ENCODE measurements at regions not wholly inside any gene's neighbourhood (a gene's known extent, or its start where the extent isn't known, plus 50 kb on each side); places are given as distances from the start of the nearest gene placed in this dataset.
"Not testable (repeated sequence)": the region's sequence is repeated elsewhere in the genome, so short reads cannot be mapped to it uniquely, and the experiment has no call there.

DNA sequence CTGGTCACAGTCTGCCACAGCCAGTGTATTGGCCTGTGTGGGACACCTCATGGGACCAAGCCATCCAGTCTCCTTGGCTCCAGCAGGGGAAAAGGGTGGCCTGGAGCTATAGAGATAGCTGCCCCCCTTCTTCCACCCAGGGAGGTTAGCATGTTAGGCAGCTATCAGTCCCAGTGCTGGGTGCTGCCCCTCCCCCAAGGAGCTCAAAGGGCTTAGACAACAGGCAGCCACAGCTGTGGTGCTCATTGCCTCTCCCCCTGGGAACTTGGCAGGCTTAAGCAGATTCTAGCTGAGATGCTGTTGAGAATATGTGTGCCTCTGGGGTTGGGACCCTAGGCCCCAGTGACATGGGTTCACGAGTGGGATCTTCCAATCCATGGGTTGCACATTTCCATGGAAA, 226.0 kb upstream of the PTGER4 start:
- intact Hi-C loops (cut with DNase I): no loop called here
- DNase-seq (no peak), ATAC-seq (ENCODE audit: poor library complexity) (no peak)

DNA sequence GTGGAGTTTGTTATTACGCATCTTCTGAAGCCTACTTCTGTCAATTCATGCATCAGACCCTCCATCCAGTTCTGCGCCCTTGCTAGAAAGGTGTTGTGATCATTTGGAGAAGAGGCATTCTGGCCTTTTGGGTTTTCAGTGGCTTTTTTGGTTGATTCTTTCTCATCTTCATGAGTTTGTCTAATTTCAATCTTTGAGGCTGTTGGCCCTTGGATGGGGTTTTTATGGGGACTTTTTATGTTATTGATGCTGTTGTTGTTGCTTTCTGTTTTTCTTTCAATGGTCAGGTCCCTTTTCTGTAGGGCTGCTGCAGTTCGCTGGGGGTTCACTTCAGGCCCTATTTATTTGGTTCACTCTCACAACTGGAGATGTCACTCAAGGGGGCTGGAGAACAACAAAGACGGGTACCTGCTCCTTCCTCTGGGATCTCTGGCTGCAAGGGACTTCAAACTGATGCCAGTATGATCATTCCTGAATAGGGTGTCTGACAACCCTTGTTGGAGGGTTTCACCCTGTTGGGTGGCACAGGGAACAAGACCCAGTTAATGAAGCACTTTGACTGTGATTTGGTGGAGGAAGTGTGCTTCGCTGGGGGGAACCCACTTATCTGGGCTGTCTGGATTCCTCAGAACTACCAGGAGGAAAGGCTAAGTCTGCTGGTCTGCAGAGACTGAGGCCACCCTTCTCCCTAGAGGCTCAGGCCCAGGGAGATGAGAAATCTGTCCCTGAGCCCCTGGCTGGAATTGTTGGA, 226.7 kb upstream of the PTGER4 start:
- DNase-seq (no peak), ATAC-seq (ENCODE audit: poor library complexity) (no peak)
- intact Hi-C loops (cut with DNase I): no loop called here

DNA sequence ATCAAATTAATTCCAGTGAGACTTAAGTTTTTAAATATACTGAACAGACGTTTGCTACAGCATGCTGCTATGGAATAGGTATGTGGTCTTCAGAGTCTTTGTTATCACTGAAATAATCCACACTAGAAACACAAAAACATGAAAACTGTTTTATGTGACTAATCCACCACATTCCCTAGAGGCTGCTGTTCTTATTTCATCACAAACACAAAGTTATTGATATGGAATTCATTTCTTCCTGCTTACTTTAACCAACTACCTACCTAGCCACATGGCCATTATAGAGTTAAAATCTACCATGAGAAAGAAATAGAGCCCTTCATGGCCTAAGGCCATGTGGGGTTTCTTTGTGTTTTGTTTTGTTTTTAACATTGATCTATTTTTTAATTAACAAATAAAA, 232.3 kb upstream of the PTGER4 start:
- intact Hi-C loops (cut with DNase I): no loop called here
- DNase-seq (no peak), ATAC-seq (ENCODE audit: poor library complexity) (no peak)

DNA sequence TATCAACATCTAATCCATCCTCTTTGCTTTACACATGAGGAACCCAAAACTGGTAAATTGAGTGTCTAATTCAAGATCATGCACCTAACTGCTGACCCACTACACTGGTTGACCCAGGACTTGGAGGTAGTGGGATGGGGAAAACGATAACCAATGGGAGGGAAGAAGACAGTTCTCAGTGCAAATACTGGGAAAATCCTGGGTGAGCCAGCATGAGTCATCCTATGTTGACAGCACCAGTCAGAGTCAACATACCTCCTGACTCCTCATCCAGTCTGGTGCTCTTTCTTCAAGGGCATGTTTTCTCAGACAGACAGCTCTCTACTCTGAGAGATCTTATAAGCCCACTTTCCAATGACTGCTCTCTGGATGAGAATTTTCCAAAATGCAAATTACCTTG, 232.8 kb upstream of the PTGER4 start:
- ATAC-seq (ENCODE audit: poor library complexity): no peak
- no peak for DNase-seq
- intact Hi-C loops (cut with DNase I): no loop called here

DNA sequence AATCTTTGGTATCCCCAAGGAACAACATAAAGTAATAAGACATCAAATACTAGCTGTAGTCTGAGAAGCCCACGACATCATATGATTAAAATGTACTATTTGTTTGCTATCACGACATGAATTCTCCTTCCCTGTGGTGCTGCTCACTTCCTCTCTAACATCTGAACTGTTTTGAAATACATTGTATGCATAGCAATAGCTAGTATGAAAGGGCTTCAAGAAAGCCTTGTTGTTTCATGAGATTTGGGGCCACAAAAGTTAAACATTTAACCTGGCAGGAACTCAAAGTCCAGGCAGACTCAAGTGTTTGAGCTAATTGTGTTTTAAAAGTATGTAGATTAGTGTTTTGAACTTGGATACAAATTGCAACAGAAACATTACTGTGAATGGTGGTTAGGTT, 237.4 kb upstream of the PTGER4 start:
- no peak for DNase-seq
- ATAC-seq (ENCODE audit: poor library complexity): no peak
- intact Hi-C loops (cut with DNase I): no loop called here

DNA sequence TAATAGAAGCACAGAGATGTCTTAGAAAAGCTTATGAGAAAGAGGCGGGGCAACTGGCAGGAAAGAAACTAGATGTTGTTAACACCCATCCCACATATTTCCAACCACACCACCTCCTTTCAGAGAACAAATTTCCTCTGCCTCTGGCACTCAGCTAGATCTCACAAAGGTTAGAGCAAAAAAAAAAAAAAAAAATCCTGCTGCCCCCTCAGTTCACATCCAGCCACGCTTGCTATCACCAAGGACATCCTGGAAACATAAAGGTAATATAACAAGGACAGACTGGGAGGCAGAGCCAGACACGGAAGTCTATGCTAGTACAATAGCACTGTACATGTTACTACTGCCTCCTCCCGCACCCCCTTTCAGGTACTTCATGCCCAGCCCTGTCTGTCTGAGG, 238.0 kb upstream of the PTGER4 start:
- no peak for ATAC-seq (ENCODE audit: poor library complexity)
- DNase-seq: no peak
- intact Hi-C loops (cut with DNase I): no loop called here

DNA sequence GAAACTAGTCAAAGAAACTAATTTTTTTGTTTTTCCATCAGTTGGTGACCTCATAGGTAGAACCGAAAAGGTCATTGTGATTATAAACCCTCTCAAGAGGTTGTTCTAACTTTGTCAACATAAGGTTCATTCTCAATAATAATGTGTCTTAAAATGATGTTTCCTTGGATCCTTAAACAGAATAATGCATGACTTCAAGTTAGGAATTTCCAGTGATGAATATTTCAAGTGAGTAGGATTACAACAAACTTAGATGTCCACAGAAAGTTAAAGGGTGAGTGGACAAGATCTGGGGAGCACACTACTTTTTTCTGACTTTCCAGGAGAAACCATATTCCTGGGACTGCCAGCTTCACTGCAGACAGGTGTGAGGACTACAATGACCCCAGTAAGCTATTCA, 239.0 kb upstream of the PTGER4 start:
- intact Hi-C loops (cut with DNase I): no loop called here
- DNase-seq: no peak
- ATAC-seq (ENCODE audit: poor library complexity): no peak

DNA sequence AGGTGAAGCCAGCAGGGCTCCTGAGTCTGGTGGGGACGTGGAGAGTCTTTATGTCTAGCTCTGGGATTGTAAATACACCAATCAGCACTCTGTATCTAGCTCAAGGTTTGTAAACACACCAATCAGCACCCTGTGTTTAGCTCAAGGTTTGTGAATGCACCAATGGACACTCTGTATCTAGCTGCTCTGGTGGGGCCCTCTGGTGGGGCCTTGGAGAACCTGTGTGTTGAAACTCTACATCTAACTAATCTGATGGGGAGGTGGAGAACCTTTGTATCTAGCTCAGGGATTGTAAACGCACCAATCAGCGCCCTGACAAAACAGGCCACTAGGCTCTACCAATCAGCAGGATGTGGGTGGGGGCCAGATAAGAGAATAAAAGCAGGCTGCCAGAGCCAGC, 240.6 kb upstream of the PTGER4 start:
- intact Hi-C loops (cut with DNase I); ATAC-seq (ENCODE audit: poor library complexity): not testable (repeated sequence)
- peak; percentile 42 for DNase-seq

DNA sequence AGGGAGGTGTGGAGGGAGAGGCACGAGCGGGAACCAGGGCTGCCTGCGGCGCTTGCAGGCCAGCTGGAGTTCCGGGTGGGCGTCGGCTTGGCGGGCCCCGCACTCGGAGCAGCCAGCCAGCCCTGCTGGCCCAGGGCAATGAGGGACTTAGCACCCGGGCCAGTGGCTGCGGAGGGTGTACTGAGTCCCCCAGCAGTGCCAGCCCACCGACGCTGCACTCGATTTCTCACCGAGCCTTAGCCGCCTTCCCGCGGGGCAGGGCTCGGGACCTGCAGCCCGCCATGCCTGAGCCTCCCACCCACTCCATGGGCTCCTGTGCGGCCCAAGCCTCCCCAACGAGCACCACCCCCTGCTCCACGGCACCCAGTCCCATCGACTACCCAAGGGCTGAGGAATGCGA, 241.1 kb upstream of the PTGER4 start:
- intact Hi-C loops (cut with DNase I); ATAC-seq (ENCODE audit: poor library complexity): not testable (repeated sequence)
- DNase-seq: peak; percentile 32

DNA sequence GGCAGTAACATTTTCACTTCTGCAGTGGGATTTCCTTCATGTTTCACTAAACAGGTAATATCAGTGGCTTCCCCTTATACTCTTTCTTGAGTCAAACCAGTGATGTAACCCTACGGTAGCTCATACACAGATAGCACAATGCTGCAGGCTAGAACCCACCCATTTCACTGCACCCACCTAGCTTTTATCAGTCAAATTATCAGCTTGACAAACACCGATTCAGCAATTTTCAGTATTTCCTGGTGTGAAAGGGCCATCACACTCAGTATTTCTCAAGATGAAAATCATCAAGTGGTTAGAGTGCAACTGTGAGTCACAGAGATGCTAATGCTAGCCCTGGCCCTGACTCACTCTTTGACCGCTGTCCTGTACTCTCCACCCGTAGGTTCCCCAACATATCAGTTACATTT, 242.3 kb upstream of the PTGER4 start:
- ATAC-seq (ENCODE audit: poor library complexity): no peak
- no peak for DNase-seq
- intact Hi-C loops (cut with DNase I): no loop called here

DNA sequence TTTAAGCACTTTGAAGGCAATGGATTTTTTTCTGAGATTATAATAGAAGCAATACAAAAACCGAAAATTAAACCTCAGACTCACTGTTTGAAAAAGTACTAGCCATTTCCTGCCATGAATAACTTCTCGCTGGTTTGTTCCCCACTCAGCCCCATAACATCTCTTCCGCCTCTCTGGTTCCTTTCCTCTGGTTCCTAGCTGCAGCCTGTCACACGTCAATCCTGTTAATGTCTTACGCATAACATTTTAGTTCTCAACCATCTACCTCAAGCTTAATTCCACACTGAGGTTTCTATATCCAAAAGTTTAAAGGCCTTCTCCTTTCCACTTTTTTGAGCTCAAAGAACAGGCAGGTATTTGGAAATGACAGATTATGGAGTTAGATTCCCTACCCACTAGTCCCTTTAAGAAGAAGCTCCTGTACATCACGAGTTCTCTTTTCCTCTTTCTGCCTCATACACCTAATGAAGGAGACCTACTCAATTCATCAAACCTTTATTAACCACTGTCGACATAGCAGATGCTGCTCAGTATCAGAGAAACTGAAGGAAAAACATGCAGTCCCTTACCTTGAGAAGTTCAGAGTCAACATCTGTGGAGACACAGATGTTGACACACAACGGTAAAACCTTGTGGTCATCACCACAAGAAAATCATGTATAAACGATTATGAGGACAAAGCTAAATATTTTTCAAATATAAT, 243.0 kb upstream of the PTGER4 start:
- intact Hi-C loops (cut with DNase I): no loop called here
- DNase-seq (no peak), ATAC-seq (ENCODE audit: poor library complexity) (no peak)

DNA sequence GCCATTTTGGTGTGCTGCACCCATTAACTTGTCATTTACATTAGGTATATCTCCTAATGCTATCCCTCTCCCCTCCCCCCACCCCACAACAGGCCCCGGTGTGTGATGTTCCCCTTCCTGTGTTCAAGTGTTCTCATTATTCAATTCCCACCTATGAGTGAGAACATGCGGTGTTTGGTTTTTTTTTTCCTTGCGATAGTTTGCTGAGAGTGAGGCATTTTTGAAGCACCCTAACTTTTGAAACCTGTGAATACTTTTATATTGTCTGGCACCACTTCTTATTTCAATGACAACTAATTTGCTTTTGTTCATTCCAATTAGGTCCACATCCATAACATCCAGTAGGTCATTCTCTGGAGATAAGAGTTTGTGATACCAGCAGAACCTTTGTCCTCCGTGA, 244.0 kb upstream of the PTGER4 start:
- DNase-seq; intact Hi-C loops (cut with DNase I); ATAC-seq (ENCODE audit: poor library complexity): not testable (repeated sequence)

DNA sequence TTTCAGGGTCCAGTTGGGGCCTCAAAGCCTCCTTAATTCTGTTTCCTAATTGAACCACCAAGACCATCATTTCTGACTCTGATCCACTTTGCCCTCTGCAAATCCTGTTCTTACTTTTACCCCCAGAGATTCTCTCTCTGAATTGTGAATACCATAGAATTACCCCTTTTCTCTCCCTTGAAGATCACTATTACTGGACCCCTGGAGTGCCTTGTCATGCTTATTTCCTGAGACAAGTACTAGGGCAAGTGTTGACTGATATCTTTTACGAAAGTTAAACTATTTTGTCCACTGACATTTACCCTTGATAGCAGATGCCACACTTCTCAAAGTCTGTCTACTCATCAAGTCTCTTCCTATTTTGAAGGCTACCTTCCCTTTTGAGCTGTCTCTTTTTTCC, 246.9 kb upstream of the PTGER4 start:
- intact Hi-C loops (cut with DNase I): no loop called here
- no peak for ATAC-seq (ENCODE audit: poor library complexity)

DNA sequence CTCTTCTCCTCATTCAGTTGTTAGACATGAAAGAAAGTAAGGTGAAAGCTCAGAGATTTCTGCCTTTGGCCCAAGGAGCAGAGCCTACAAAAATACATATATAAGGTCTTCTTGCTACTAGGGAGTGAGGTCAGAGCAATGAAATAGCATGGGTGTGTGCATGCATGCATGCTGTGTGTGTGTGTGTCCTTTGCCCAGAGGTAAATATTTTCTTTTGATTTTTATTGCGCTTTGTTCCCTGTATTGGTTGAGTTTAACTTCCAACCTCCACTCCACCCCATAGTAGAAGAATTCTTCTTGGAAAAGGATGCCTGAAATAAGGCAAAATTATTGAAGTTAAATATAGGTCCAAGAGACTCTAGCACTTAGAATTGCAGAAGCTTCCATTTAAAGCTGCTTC, 248.0 kb upstream of the PTGER4 start:
- ATAC-seq (ENCODE audit: poor library complexity) (no peak), DNase-seq (no peak)
- intact Hi-C loops (cut with DNase I): no loop called here

More for the DNA sequence above, 246.9 kb upstream of the PTGER4 start:
- DNase-seq: no peak

DNA sequence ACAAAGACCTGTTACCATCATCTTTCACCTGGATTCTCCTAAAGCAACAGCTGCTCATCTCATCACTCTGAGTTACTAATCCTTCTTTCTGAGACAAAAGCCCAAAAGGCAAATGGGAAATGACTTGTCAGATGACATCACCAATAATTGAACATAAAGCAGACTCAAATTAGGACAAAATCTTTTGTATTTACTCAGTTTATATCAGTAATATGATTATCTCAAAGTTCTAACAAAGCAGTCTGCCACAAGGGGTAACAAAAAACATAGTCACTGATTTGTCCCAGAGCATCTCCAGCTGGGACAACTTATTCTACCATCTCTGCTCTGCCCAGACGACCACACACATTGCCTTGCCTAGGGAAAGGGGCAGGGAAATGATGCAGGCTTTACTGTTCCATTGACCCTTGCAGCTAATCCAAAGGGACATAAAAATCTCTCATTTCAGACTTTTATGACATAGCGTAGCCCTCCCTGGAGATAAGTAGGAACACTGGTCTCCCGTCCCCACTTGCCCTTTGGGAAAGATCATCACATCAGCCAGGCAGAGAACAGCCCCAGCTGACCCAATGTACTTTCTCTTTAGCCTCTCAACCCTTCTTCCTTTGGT, 249.5 kb upstream of the PTGER4 start:
- ATAC-seq (ENCODE audit: poor library complexity) (no peak), DNase-seq (no peak)
- intact Hi-C loops (cut with DNase I): no loop called here

DNA sequence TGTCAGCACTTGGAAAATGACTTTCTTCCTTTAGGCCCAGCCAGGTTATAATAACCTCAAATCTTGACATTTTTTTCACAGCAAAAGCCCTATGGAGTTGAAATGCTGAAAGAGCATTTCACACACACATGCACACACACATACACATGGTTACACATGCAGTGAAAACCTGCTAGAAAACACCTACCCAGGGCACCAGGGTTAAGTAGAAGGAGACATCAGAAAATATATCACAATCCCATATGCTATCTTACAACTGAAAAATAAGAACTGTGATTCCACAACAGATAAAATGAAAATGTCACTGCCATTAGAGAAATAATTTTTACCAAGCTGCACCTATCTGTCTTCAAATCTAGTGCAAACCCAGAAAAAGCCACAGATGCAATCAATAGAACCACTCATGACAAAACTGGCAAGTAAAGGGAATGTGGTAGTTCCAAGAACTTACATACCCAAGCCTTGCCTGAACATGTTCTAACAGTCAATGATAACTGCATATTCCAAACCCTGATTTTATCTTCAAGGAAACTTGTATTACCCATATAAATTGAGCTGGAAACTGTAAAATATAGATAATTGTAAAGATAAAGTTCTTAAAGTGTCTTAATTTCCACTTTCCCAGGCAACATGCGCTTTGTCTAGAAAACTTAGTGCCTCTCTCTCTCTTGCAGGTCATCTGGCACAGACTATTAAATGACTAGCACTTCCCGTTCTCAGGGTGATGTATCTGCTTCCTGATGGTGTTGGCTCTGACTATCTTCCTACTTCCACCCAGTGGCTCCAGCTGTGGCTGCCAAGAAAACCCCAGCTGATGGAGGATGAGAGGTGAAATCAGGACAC, 250.2 kb upstream of the PTGER4 start:
- ATAC-seq (ENCODE audit: poor library complexity) (peak; percentile 76), DNase-seq (peak; percentile 50)
- intact Hi-C loops (cut with DNase I): no loop called here

DNA sequence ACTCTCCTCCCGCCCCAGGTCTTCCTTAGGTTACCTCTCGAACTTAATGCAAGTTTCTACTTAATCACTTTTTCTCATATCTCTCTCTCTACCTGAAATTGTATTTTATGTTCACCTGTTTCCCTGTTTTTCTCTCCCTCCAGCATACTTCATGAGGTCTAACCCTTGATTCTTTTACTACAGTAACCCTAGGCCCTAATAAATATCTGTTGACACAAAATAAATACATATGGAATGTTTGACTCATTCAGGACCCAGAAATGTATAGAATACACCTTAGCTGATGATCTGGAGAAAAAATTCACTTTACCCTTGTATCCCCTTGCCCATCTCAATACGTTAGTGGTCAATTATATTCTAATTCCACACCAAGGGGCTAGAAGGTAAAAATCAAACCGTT, 250.9 kb upstream of the PTGER4 start:
- no peak for ATAC-seq (ENCODE audit: poor library complexity)
- DNase-seq: no peak
- intact Hi-C loops (cut with DNase I): no loop called here

DNA sequence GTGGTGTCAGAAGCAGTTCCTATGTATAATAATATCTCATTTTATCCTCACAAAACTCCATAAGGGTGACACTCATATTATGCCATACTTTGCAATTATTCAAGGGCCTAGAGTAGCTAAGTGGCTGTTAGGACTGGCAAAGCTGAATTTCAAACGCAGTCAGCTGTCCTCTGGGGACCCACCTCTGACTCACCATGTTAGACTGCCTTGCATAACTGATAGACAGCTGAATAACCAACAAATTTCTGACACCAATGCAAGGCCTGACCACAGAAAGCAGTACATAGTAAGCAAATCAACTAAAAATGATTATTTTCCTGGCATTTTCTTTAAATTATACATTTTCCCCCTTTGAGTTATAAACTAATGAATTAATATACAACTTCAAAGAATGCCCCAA, 251.6 kb upstream of the PTGER4 start:
- intact Hi-C loops (cut with DNase I): no loop called here
- peak; percentile 44 for DNase-seq
- ATAC-seq (ENCODE audit: poor library complexity): peak; percentile 68
